Uterus (tissue), 2 donors: ENCODE measurements at regions not wholly inside any gene's neighbourhood (a gene's known extent, or its start where the extent isn't known, plus 50 kb on each side); places are given as distances from the start of the nearest gene placed in this dataset.

Source experiments
- POLR2A ChIP-seq, 2 donors: fragments of 450-650 bp; IDR thresholded peaks; one replicate each; pipeline ENCODE4 v1.6.1; 2016; ENCODE audit warnings: antibody characterized with exemption in 2 of 2, mild to moderate bottlenecking in 1 of 2, moderate library complexity in 1 of 2
- TF ChIP-seq, protein P1 (sequence below), 4 experiments: fragments of 200-600 bp in 2 of 4; fragments of 450-650 bp in 2 of 4; sonication (generic) in 2 of 4; IDR thresholded peaks; one replicate each; pipeline ENCODE4 v1.5.1; 2016 to 2019; ENCODE audit warnings: antibody characterized with exemption in 4 of 4, mild to moderate bottlenecking in 2 of 4, moderate library complexity in 1 of 4

DNA sequence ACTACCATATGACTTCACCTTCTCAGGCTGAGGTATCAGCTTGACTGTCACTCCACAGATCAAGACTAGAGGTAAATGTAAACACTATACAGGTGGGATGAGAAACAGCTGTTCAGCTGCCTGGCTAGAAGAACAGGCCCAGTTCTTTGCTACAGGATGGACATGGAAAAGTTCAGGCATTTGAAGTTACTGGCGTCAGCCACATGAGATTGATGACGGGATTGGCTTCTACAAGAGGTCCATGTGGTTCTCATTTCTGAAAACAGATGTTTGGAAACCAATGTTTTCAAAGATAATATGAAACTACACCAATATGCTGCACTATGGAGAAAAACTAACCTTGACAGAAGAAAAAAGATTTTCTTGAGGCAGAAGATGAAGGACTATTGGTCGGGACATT, 324.1 kb downstream of the CDH10 start:
- TF ChIP-seq, protein P1, sequence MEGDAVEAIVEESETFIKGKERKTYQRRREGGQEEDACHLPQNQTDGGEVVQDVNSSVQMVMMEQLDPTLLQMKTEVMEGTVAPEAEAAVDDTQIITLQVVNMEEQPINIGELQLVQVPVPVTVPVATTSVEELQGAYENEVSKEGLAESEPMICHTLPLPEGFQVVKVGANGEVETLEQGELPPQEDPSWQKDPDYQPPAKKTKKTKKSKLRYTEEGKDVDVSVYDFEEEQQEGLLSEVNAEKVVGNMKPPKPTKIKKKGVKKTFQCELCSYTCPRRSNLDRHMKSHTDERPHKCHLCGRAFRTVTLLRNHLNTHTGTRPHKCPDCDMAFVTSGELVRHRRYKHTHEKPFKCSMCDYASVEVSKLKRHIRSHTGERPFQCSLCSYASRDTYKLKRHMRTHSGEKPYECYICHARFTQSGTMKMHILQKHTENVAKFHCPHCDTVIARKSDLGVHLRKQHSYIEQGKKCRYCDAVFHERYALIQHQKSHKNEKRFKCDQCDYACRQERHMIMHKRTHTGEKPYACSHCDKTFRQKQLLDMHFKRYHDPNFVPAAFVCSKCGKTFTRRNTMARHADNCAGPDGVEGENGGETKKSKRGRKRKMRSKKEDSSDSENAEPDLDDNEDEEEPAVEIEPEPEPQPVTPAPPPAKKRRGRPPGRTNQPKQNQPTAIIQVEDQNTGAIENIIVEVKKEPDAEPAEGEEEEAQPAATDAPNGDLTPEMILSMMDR (IDR thresholded peaks at IDR 0.05): no peak
- TF ChIP-seq POLR2A (IDR thresholded peaks at IDR 0.05): no peak
